Vagina (tissue), 2 donors: ENCODE measurements at regions not wholly inside any gene's neighbourhood (a gene's known extent, or its start where the extent isn't known, plus 50 kb on each side); places are given as distances from the start of the nearest gene placed in this dataset.

Experiments
- DNase-seq, 2 donors: peaks; one replicate each; pipeline ENCODE4 v3.0.0-alpha.2; 2017; ENCODE audit errors: extremely low spot score in 2 of 2
- H3K27ac ChIP-seq: fragments of 200-600 bp; sonication (generic); one replicate; pipeline ENCODE4 v1.5.1; 2019
- H3K27me3 ChIP-seq: fragments of 200-600 bp; sonication (generic); one replicate; pipeline ENCODE4 v1.5.1; 2019
- H3K36me3 ChIP-seq, 2 donors: fragments of 200-600 bp; sonication (generic); one replicate each; pipeline ENCODE4 v1.5.1; 2017 to 2019
- H3K4me1 ChIP-seq: fragments of 200-600 bp; sonication (generic); one replicate; pipeline ENCODE4 v1.5.1; 2019
- H3K4me3 ChIP-seq, 2 donors: fragments of 200-600 bp; sonication (generic); 1 replicate in 1 of 2; 2 replicates in 1 of 2; pipeline ENCODE4 v1.5.1; 2016 to 2019
- H3K9me3 ChIP-seq: fragments of 200-600 bp; sonication (generic); one replicate; pipeline ENCODE4 v1.5.1; 2019
- CTCF ChIP-seq, 3 experiments: fragments of 450-650 bp in 2 of 3; fragments of 200-600 bp in 1 of 3; sonication (generic) in 1 of 3; IDR thresholded peaks; one replicate each; pipeline ENCODE4 v1.5.1; 2017 to 2019; ENCODE audit warnings: antibody characterized with exemption in 3 of 3, mild to moderate bottlenecking in 2 of 3, moderate library complexity in 2 of 3
- POLR2A ChIP-seq, 2 donors: fragments of 450-650 bp; IDR thresholded peaks; one replicate each; pipeline ENCODE4 v1.6.1; 2017; ENCODE audit warnings: antibody characterized with exemption in 2 of 2, mild to moderate bottlenecking in 2 of 2, moderate library complexity in 2 of 2
- POLR2AphosphoS5 ChIP-seq, 2 donors: sonication (generic); formaldehyde crosslinking; IDR thresholded peaks; one replicate each; pipeline ENCODE4 v1.9.0; 2017; ENCODE audit warnings: antibody characterized with exemption in 2 of 2, mild to moderate bottlenecking in 2 of 2, low read depth in 1 of 2; ENCODE audit not compliant: insufficient read depth in 1 of 2
- intact Hi-C: fragments of 100-400 bp; cut with DNase I; formaldehyde crosslinking; loops from one replicate; pipeline ENCODE4 v1.15.1; 2023

GRCh38 chr9:90325913-90326653 lies 316.5 kb downstream of the DIRAS2 start:
- no peak for TF ChIP-seq POLR2AphosphoS5 (IDR thresholded peaks at IDR 0.05; ENCODE audit: insufficient read depth in 1 of 2, low read depth in 1 of 2)
- intact Hi-C loops = no loop called here
- Histone ChIP-seq H3K4me3 (no peak overlapping the region), H3K4me1 (no peaks in the 10 kb centered on the region), H3K27me3 (no peaks in the 10 kb centered on the region), H3K9me3 (no peaks in the 10 kb centered on the region), H3K27ac (no peak overlapping the region), H3K36me3 (no peaks in the 10 kb centered on the region)
- no peak for DNase-seq

- Histone ChIP-seq H3K27ac (no peak overlapping the region), H3K4me3 (no peak overlapping the region), H3K36me3 (no peaks in the 10 kb centered on the region), H3K4me1 (no peaks in the 10 kb centered on the region), H3K9me3 (no peaks in the 10 kb centered on the region), H3K27me3 (no peaks in the 10 kb centered on the region)
- intact Hi-C loops = no loop called here
- no peak for TF ChIP-seq POLR2AphosphoS5 (IDR thresholded peaks at IDR 0.05; ENCODE audit: insufficient read depth in 1 of 2, low read depth in 1 of 2)
- TF ChIP-seq CTCF (IDR thresholded peaks at IDR 0.05) = no peak
- no peak for TF ChIP-seq POLR2A (IDR thresholded peaks at IDR 0.05)
- no peak for DNase-seq
Observed at GRCh38 chr9:90330231-90330630, 312.4 kb downstream of the DIRAS2 start.

- intact Hi-C loops = no loop called here
- Histone ChIP-seq H3K4me1 (no peaks in the 10 kb centered on the region), H3K4me3 (no peak overlapping the region), H3K36me3 (no peaks in the 10 kb centered on the region), H3K27ac (no peak overlapping the region), H3K9me3 (no peaks in the 10 kb centered on the region), H3K27me3 (no peaks in the 10 kb centered on the region)
- no peak for TF ChIP-seq POLR2AphosphoS5 (IDR thresholded peaks at IDR 0.05; ENCODE audit: insufficient read depth in 1 of 2, low read depth in 1 of 2)
- TF ChIP-seq POLR2A (IDR thresholded peaks at IDR 0.05) = no peak
- TF ChIP-seq CTCF (IDR thresholded peaks at IDR 0.05) = no peak
- no peak for DNase-seq
Observed at GRCh38 chr9:90331826-90332575, 310.6 kb downstream of the DIRAS2 start.

- no peak for DNase-seq
- intact Hi-C loops = no loop called here
- H3K9me3 ChIP-seq = no peaks in the 10 kb centered on the region
- H3K36me3 ChIP-seq = no peaks in the 10 kb centered on the region
- H3K4me3 ChIP-seq = no peak overlapping the region
- TF ChIP-seq POLR2A (IDR thresholded peaks at IDR 0.05) (no peak), POLR2AphosphoS5 (IDR thresholded peaks at IDR 0.05; ENCODE audit: insufficient read depth in 1 of 2, low read depth in 1 of 2) (no peak), CTCF (IDR thresholded peaks at IDR 0.05) (no peak)
- no peaks in the 10 kb centered on the region for H3K4me1 ChIP-seq
- H3K27me3 ChIP-seq = no peaks in the 10 kb centered on the region
- no peak overlapping the region for H3K27ac ChIP-seq
Observed at GRCh38 chr9:90333226-90333625, 309.4 kb downstream of the DIRAS2 start.

- TF ChIP-seq POLR2A (IDR thresholded peaks at IDR 0.05) (no peak), CTCF (IDR thresholded peaks at IDR 0.05) (no peak), POLR2AphosphoS5 (IDR thresholded peaks at IDR 0.05; ENCODE audit: insufficient read depth in 1 of 2, low read depth in 1 of 2) (no peak)
- intact Hi-C loops = no loop called here
- no peak for DNase-seq
Observed at GRCh38 chr9:90340421-90340820, 302.2 kb downstream of the DIRAS2 start.

More at GRCh38 chr9:90340421-90340820, 302.2 kb downstream of the DIRAS2 start:
- Histone ChIP-seq H3K27me3 (no peaks in the 10 kb centered on the region), H3K9me3 (no peaks in the 10 kb centered on the region), H3K4me3 (no peak overlapping the region), H3K4me1 (no peaks in the 10 kb centered on the region), H3K36me3 (no peaks in the 10 kb centered on the region), H3K27ac (no peak overlapping the region)
